Thyroid gland (tissue), 4 donors: ENCODE measurements at regions not wholly inside any gene's neighbourhood (a gene's known extent, or its start where the extent isn't known, plus 50 kb on each side); places are given as distances from the start of the nearest gene placed in this dataset.

Source experiments
- POLR2A ChIP-seq, 2 donors: fragments of 450-650 bp; IDR thresholded peaks; one replicate each; pipeline ENCODE4 v1.6.1; 2017; ENCODE audit warnings: antibody characterized with exemption in 2 of 2, mild to moderate bottlenecking in 2 of 2, moderate library complexity in 1 of 2
- TF ChIP-seq, protein P1 (sequence below), 6 experiments: fragments of 200-600 bp in 3 of 6; fragments of 450-650 bp in 3 of 6; sonication (generic) in 3 of 6; IDR thresholded peaks; one replicate each; pipeline ENCODE4 v1.5.1; 2016 to 2019; ENCODE audit warnings: antibody characterized with exemption in 6 of 6, mild to moderate bottlenecking in 2 of 6, inconsistent platforms in 1 of 6, moderate library complexity in 1 of 6

DNA sequence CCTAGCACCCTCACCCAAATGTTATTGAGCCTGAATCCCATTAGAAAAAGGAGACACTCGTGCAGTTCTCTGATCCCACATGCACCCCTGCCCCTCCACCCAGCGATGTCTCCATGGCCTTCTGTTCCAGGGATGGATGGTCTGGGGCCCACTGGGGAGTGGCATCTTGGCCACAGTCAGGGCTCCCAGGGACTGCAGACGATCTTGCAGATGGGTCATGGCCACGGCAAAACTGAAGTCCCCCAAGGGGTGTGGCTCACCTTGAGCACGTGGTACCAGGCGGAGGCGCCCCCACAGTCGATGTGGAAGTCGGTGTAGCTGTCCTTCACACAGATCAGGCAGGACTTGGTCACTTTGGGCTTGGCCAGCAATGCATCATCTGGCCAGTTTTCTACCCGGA, 130.7 kb downstream of the TUBA3C start:
- TF ChIP-seq, protein P1, sequence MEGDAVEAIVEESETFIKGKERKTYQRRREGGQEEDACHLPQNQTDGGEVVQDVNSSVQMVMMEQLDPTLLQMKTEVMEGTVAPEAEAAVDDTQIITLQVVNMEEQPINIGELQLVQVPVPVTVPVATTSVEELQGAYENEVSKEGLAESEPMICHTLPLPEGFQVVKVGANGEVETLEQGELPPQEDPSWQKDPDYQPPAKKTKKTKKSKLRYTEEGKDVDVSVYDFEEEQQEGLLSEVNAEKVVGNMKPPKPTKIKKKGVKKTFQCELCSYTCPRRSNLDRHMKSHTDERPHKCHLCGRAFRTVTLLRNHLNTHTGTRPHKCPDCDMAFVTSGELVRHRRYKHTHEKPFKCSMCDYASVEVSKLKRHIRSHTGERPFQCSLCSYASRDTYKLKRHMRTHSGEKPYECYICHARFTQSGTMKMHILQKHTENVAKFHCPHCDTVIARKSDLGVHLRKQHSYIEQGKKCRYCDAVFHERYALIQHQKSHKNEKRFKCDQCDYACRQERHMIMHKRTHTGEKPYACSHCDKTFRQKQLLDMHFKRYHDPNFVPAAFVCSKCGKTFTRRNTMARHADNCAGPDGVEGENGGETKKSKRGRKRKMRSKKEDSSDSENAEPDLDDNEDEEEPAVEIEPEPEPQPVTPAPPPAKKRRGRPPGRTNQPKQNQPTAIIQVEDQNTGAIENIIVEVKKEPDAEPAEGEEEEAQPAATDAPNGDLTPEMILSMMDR (IDR thresholded peaks at IDR 0.05), result no peak
- no peak for TF ChIP-seq POLR2A (IDR thresholded peaks at IDR 0.05)
